ENCODE measurements at regions not wholly inside any gene's neighbourhood (a gene's known extent, or its start where the extent isn't known, plus 50 kb on each side); places are given as distances from the start of the nearest gene placed in this dataset.
"Not testable (repeated sequence)": the region's sequence is repeated elsewhere in the genome, so short reads cannot be mapped to it uniquely, and the experiment has no call there.

- DNase-seq, result no peak
These were observed 83.5 kb upstream of the WAC start for GRCh38 chr10:28449382-28449781.

DNA sequence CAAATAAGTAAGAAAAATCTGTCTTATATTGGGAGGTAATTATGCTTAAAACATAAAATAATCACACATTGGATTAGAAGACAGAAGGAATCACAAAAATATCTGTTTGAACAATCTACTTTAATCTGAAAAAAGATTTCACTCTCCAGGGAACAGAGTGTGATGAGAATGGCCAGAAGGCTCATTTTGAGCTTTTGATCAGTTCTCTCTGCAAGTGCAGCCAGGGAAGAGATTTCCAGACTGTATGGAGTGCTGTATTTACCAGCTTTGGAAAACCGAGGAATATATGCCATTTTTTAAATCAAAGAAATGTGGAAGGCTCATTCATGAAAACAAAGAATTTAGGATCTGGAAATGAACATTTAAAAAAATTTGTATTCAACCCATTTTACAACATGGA lies 83.0 kb upstream of the WAC start:
- no peak for DNase-seq

GRCh38 chr10:28453926-28454325 lies 79.0 kb upstream of the WAC start:
- DNase-seq, result no peak

GRCh38 chr10:28457110-28457509 lies 75.8 kb upstream of the WAC start:
- no peak for DNase-seq

DNA sequence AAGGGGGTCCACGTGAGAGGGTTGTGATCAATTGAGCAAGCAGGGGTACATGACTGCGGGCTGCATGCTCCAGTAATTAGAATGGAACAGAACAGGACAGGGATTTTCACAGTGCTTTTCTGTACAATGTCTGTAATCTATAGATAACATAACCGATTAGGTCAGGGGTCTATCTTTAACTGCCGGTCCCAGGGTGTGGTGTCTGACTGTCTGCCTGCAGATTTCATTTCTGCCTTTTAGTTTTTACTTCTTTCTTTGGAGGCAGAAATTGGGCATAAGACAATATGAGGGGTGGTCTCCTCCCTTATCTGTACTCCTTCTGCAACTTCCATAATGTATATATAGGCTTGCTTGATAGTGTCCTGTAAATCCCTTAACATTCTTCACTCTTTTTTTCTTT lies 75.0 kb upstream of the WAC start:
- DNase-seq, result not testable (repeated sequence)

GRCh38 chr10:28459453-28460144 lies 73.3 kb upstream of the WAC start:
- no peak for DNase-seq

DNA sequence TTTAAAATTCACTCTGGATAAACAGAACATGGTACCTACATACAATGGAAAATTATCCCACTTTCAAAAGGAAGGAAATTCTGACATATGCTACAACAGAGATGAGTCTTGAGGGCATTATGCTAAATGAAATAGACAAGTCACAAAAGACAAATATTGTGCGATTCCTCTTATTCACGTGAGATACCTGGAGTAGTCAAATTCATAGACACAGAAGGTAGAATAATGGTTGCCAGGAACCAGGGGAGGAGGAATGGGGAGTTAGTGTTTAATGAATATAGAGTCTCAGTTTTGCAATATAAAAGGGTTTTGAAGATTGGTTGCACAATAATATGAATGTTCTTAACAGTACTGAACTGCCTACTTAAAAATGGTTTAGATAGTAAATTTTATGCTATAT lies 69.8 kb upstream of the WAC start:
- DNase-seq, result no peak

DNA sequence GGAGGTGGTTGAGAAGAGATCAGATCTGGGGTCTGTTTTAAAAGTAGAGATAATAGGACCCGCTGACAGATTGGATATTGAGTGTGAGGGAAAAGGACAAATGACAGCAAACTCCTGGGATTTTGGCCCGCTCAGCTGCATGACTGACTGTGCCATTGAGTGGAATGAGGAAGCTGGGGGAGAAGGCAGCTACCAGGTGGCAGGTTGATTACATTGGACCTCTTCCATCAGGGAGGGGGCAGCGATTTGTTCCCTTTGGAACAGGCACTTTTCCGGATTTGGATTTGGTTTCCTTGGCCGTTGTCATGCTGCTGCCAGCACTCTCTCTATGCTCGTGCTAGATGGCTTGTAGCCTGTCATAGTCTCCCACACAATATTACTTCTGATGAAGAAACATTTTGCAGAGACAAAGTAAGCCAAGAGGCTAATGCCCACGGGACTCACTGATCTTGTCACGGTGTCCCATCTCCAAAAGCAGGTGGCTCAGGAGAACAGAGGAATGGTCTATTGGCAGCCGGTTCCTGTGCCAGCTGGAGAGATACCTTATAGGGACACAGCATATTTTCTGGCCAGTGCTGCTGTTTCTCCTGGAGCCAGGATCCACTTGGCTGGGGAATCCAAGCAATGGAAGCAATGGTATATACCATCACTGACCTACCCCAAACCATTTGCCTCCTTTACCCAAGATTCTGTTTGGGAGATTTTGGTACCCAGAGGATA lies 69.1 kb upstream of the WAC start:
- DNase-seq, result no peak

GRCh38 chr10:28467615-28468014 lies 65.3 kb upstream of the WAC start:
- DNase-seq, result no peak

GRCh38 chr10:28468707-28469483 lies 64.0 kb upstream of the WAC start:
- DNase-seq, result no peak

GRCh38 chr10:28470873-28471651 lies 61.9 kb upstream of the WAC start:
- DNase-seq, result no peak

DNA sequence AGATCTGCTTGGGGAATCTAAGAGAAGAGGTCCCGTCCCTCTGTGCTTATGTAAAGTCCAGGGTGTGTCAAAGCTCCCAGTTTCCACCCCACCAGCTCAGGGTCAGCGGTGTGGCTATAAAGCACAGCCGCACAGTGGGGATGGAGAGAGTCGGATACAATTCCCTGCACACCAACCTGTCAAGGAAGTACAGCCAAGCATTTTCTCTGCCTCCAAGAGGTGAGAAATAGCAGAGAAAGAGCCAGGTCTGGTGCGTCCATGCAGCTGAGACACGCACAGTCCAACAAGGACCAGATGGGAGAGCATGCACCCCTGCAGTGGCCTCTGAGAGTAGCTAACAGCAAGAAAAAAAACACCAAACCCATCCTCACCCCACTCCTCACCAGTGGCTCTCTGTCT lies 61.3 kb upstream of the WAC start:
- no peak for DNase-seq

GRCh38 chr10:28478646-28479045 lies 54.3 kb upstream of the WAC start:
- no peak for DNase-seq

GRCh38 chr10:28479425-28479865 lies 53.5 kb upstream of the WAC start:
- no peak for DNase-seq

- no peak for DNase-seq
These were observed 52.8 kb upstream of the WAC start for GRCh38 chr10:28479927-28480627.

- no peak for DNase-seq
These were observed 52.3 kb upstream of the WAC start for GRCh38 chr10:28480628-28480965.

- DNase-seq, result not testable (repeated sequence)
These were observed 51.6 kb upstream of the WAC start for GRCh38 chr10:28481346-28481745.

DNA sequence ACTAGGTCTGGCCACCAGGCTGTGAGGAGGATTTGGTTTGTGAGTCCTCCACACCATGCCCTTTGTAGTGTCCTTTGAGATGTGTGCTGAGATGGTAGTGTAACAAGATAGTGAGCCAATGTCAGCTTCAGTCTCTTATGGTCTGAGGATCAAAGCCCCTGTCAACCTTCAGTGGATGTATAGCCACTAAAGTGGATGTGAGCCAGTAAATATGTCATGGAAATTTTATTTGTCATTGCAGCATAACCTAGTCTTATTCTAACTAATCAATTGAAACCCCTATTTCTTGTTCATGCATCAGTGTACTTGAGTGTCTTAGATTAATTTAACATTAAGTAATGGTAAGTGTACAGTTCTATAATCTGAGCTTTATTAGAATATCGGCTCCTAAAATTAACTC lies 51.0 kb upstream of the WAC start:
- no peak for DNase-seq

All from CD4-positive, alpha-beta T cell treated with Interleukin-17A for 1 hour (primary cell).